PC-9 (cell line): ENCODE measurements at regions not wholly inside any gene's neighbourhood (a gene's known extent, or its start where the extent isn't known, plus 50 kb on each side); places are given as distances from the start of the nearest gene placed in this dataset.

Source experiments
- BruUV-seq: library from RNA; stranded (reverse); fragments of 400-500 nt; replicated peaks from 2 replicates; lab custom pipeline; 2021; lab: Mats Ljungman, UMichigan
- CTCF ChIA-PET: fragments of 300-600 bp; sonication (Branson Sonifier 250); formaldehyde crosslinking; loops from one replicate; lab custom pipeline; 2022; ENCODE audit warnings: antibody characterized with exemption; lab: Charles Lee
- POLR2A ChIA-PET: fragments of 300-600 bp; sonication (Branson Sonifier 250); formaldehyde crosslinking; loops from one replicate; lab custom pipeline; 2022; ENCODE audit warnings: antibody characterized with exemption; ENCODE audit not compliant: unreplicated experiment; lab: Charles Lee
- DNase-seq, 2 experiments: peaks; one replicate each; pipeline versions ENCODE4 v3.0.0 to v3.0.0-alpha.2; 2015 to 2022; ENCODE audit warnings: mixed read lengths in 1 of 2
- H2AFZ ChIP-seq: fragments of 200-600 bp; sonication (generic); 2 replicates; pipeline ENCODE4 v1.8.1; 2017; ENCODE audit warnings: antibody characterized with exemption
- H3F3A ChIP-seq: fragments of 200-600 bp; sonication (generic); 2 replicates; pipeline ENCODE4 v1.8.1; 2017; ENCODE audit warnings: antibody characterized with exemption, mild to moderate bottlenecking, low read depth; ENCODE audit not compliant: insufficient read depth
- H3K27ac ChIP-seq: fragments of 200-600 bp; sonication (generic); 2 replicates; pipeline ENCODE4 v1.6.1; 2016; ENCODE audit warnings: mixed run types
- H3K27me3 ChIP-seq: fragments of 200-600 bp; sonication (generic); 2 replicates; pipeline ENCODE4 v1.6.1; 2016; ENCODE audit warnings: low read depth, mixed run types; ENCODE audit not compliant: insufficient read depth
- H3K36me3 ChIP-seq: fragments of 200-600 bp; sonication (generic); 2 replicates; pipeline ENCODE4 v1.6.1; 2016; ENCODE audit warnings: low read depth, mixed run types
- H3K4me1 ChIP-seq: fragments of 200-600 bp; sonication (generic); replicated peaks from 2 replicates; pipeline ENCODE4 v1.6.1; 2016; ENCODE audit warnings: mixed run types; ENCODE audit not compliant: insufficient read depth
- H3K4me2 ChIP-seq: fragments of 200-600 bp; sonication (generic); 2 replicates; pipeline ENCODE4 v1.6.1; 2017; ENCODE audit warnings: mixed run types
- H3K4me3 ChIP-seq: fragments of 200-600 bp; sonication (generic); 2 replicates; pipeline ENCODE4 v1.6.1; 2016; ENCODE audit warnings: mixed run types
- H3K79me2 ChIP-seq: fragments of 200-600 bp; sonication (generic); 2 replicates; pipeline ENCODE4 v1.6.1; 2017; ENCODE audit warnings: low read depth, mixed run types
- H3K9me2 ChIP-seq: fragments of 200-600 bp; sonication (generic); 2 replicates; pipeline ENCODE4 v1.8.1; 2017; ENCODE audit warnings: mild to moderate bottlenecking; ENCODE audit not compliant: insufficient read depth
- H3K9me3 ChIP-seq: fragments of 200-600 bp; sonication (generic); 2 replicates; pipeline ENCODE4 v1.8.1; 2016; ENCODE audit warnings: low read depth; ENCODE audit not compliant: insufficient read depth
- H4K20me1 ChIP-seq: fragments of 200-600 bp; sonication (generic); 2 replicates; pipeline ENCODE4 v1.8.1; 2017; ENCODE audit not compliant: insufficient read depth
- CTCF ChIP-seq: fragments of 200-600 bp; sonication (generic); conservative IDR thresholded peaks from 2 replicates; pipeline ENCODE4 v1.6.1; 2017; ENCODE audit warnings: mixed run types, antibody characterized with exemption, mild to moderate bottlenecking, moderate library complexity
- EZH2 ChIP-seq: fragments of 200-600 bp; sonication (generic); IDR thresholded peaks from 2 replicates; pipeline ENCODE4 v1.8.0; 2017; ENCODE audit warnings: antibody characterized with exemption, low read depth
- intact Hi-C: fragments of 100-400 bp; cut with micrococcal nuclease; formaldehyde crosslinking; loops from one replicate; pipeline ENCODE4 v1.10.0; 2022; ENCODE audit not compliant: unreplicated experiment

DNA sequence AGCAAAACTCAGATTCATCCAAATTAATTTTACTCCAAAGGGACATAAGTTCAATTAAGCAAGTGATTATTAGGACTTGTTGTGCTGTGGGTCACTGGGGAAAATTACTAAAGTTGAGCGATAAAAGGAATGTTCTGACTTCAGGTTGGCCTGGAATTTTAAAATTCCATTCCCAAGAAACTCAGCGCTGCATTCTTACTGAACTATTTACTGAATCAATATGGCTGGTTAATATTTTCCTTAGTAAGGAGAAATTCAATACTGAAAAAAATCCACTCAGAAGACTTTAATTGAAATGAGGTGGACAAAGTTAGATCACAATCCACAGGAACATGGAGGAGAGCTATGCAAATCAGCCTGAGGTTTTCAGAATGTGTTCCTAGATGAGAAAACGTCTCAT lies 578.9 kb upstream of the NR5A2 start:
- TF ChIP-seq CTCF (no peak), EZH2 (no peak)
- ChIA-PET POLR2A (no interaction called here), CTCF (interaction anchor here (0.7 kb wide), 1 partner anchor 568 kb away, joined by 3 read pairs; no protein-coding TSS in a partner anchor)
- no peak overlapping the region for H3K27ac ChIP-seq
- no peak overlapping the region for H3K4me2 ChIP-seq
- H3K36me3 ChIP-seq: no peaks in the 10 kb centered on the region
- H3K9me2 ChIP-seq: no peaks in the 10 kb centered on the region
- H2AFZ ChIP-seq: no peak overlapping the region
- no peaks in the 10 kb centered on the region for H3K79me2 ChIP-seq
- no peaks in the 10 kb centered on the region for H3K4me1 ChIP-seq
- no peaks in the 10 kb centered on the region for H4K20me1 ChIP-seq
- no peaks in the 10 kb centered on the region for H3K27me3 ChIP-seq
- intact Hi-C loops: no loop called here
- DNase-seq: no peak
- H3K9me3 ChIP-seq: no peaks in the 10 kb centered on the region
- BruUV-seq: no TSS peak
- no peak overlapping the region for H3K4me3 ChIP-seq
- no peaks in the 10 kb centered on the region for H3F3A ChIP-seq

DNA sequence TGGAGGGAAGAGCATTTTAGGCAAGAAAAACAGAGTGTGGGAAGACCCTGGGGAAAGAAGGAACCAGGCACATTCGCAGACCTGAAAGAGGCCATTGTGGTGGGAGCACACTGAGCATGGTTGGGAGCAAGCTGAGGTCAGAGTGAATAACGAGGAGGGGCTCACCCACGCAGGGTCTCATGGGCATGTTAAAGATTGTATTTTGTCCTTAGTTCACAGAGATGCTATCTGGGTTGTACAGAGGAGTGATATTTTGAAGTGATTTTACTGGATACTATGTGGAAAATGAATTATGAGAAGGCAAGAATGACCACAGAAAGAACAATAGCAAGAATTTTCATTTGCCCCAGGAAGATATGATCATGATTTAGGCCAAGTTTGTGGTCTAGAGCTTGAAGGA lies 578.3 kb upstream of the NR5A2 start:
- CTCF ChIA-PET: interaction anchor here (0.7 kb wide), 1 partner anchor 567 kb away, joined by 3 read pairs; no protein-coding TSS in a partner anchor
- no peaks in the 10 kb centered on the region for H3K36me3 ChIP-seq
- H3K27ac ChIP-seq: no peak overlapping the region
- no peaks in the 10 kb centered on the region for H4K20me1 ChIP-seq
- no peaks in the 10 kb centered on the region for H3K27me3 ChIP-seq
- DNase-seq: no peak
- no peak overlapping the region for H3K4me3 ChIP-seq
- H2AFZ ChIP-seq: no peak overlapping the region
- H3K79me2 ChIP-seq: no peaks in the 10 kb centered on the region
- intact Hi-C loops: no loop called here
- TF ChIP-seq CTCF (no peak), EZH2 (no peak)
- no peaks in the 10 kb centered on the region for H3K4me1 ChIP-seq
- no peak overlapping the region for H3K4me2 ChIP-seq
- H3K9me3 ChIP-seq: no peaks in the 10 kb centered on the region
- POLR2A ChIA-PET: no interaction called here
- BruUV-seq: no TSS peak
- H3K9me2 ChIP-seq: no peaks in the 10 kb centered on the region
- no peaks in the 10 kb centered on the region for H3F3A ChIP-seq

DNA sequence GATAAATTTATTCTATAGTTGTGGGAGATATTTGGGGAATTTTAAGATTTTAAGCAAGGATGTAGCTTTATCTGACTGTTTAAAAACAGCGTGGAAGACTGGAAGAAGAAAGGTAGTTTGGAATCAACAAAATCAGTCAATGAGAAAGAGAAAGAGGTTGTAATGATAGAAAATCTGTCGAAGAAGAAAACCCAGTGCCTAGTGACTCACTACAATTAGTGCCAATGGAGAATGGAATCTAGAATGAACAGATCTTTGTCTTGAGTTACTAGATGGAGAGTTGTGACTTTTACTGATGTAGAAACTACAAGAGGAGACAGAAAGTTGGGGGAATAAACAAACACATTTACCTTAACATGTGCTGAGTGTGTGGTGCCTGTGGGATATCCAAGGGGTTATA lies 577.8 kb upstream of the NR5A2 start:
- Histone ChIP-seq H3K27me3 (no peaks in the 10 kb centered on the region), H3K79me2 (no peaks in the 10 kb centered on the region), H3K27ac (no peak overlapping the region), H4K20me1 (no peaks in the 10 kb centered on the region), H2AFZ (no peak overlapping the region), H3K9me2 (no peaks in the 10 kb centered on the region), H3F3A (no peaks in the 10 kb centered on the region), H3K9me3 (no peaks in the 10 kb centered on the region), H3K4me2 (no peak overlapping the region), H3K4me1 (no peaks in the 10 kb centered on the region), H3K36me3 (no peaks in the 10 kb centered on the region), H3K4me3 (no peak overlapping the region)
- CTCF ChIA-PET: no interaction called here
- BruUV-seq: no TSS peak
- no peak for DNase-seq
- POLR2A ChIA-PET: no interaction called here
- TF ChIP-seq EZH2 (no peak), CTCF (no peak)
- intact Hi-C loops: no loop called here
